Astrocyte (in vitro differentiated cells and primary cell): ENCODE measurements at regions not wholly inside any gene's neighbourhood (a gene's known extent, or its start where the extent isn't known, plus 50 kb on each side); places are given as distances from the start of the nearest gene placed in this dataset.
A peak's percentile ranks its signal among the peaks of the same experiment; 100 is the strongest.
"Not testable (repeated sequence)": the region's sequence is repeated elsewhere in the genome, so short reads cannot be mapped to it uniquely, and the experiment has no call there.

Experiments used
- DNase-seq: peaks from one replicate; pipeline ENCODE4 v3.0.0-alpha.2; 2010; ENCODE audit warnings: low read depth
- FAIRE-seq: peaks from 2 replicates; lab custom pipeline; 2011; peaks lifted over from hg19 to GRCh38; lab: Jason Lieb, UNC
- H2AFZ ChIP-seq: 2 replicates; pipeline ENCODE4 v1.6.0; 2012; ENCODE audit warnings: low read depth, low read length, inconsistent platforms
- H3K27ac ChIP-seq: 2 replicates; pipeline ENCODE4 v1.5.1; 2011; ENCODE audit warnings: low read depth, low read length, inconsistent platforms
- H3K27me3 ChIP-seq: 2 replicates; pipeline ENCODE4 v1.6.0; 2011; ENCODE audit warnings: low read length, inconsistent platforms; ENCODE audit not compliant: insufficient read depth
- H3K36me3 ChIP-seq: 2 replicates; pipeline ENCODE4 v1.5.1; 2011; ENCODE audit warnings: low read length, inconsistent platforms; ENCODE audit not compliant: insufficient read depth
- H3K4me1 ChIP-seq: 2 replicates; pipeline ENCODE4 v1.5.1; 2011; ENCODE audit warnings: low read length, inconsistent platforms; ENCODE audit not compliant: insufficient read depth
- H3K4me2 ChIP-seq: 2 replicates; pipeline ENCODE4 v1.6.0; 2012; ENCODE audit warnings: low read length, inconsistent platforms
- H3K4me3 ChIP-seq: 2 replicates; pipeline ENCODE4 v1.5.1; 2011; ENCODE audit warnings: low read depth, mild to moderate bottlenecking, low read length, inconsistent platforms; ENCODE audit not compliant: insufficient read depth
- H3K79me2 ChIP-seq: 2 replicates; pipeline ENCODE4 v1.6.0; 2012; ENCODE audit warnings: mild to moderate bottlenecking, low read length, inconsistent platforms; ENCODE audit not compliant: insufficient read depth
- H3K9ac ChIP-seq: 2 replicates; pipeline ENCODE4 v1.6.0; 2012; ENCODE audit warnings: mild to moderate bottlenecking, low read length, inconsistent platforms
- H3K9me3 ChIP-seq: 2 replicates; pipeline ENCODE4 v1.5.1; 2012; ENCODE audit warnings: low read depth, mild to moderate bottlenecking, low read length, inconsistent platforms; ENCODE audit not compliant: insufficient read depth
- H4K20me1 ChIP-seq: 2 replicates; pipeline ENCODE4 v1.6.0; 2012; ENCODE audit warnings: low read length, inconsistent platforms; ENCODE audit not compliant: insufficient read depth
- H3K27ac Mint-ChIP-seq: one replicate; pipeline ENCODE4 v1.8.0; 2021; ENCODE audit warnings: mild to moderate bottlenecking, mixed read lengths; ENCODE audit not compliant: unreplicated experiment
- H3K27me3 Mint-ChIP-seq: one replicate; pipeline ENCODE4 v1.8.0; 2021; ENCODE audit warnings: low read depth, mixed read lengths; ENCODE audit not compliant: unreplicated experiment
- H3K36me3 Mint-ChIP-seq: one replicate; pipeline ENCODE4 v1.8.0; 2021; ENCODE audit warnings: low read depth, mixed read lengths; ENCODE audit not compliant: unreplicated experiment
- H3K4me1 Mint-ChIP-seq: one replicate; pipeline ENCODE4 v1.8.0; 2021; ENCODE audit warnings: low read depth, mixed read lengths; ENCODE audit not compliant: unreplicated experiment
- H3K4me3 Mint-ChIP-seq: one replicate; pipeline ENCODE4 v1.8.0; 2021; ENCODE audit warnings: mild to moderate bottlenecking, moderate library complexity, mixed read lengths; ENCODE audit not compliant: unreplicated experiment
- H3K9me3 Mint-ChIP-seq: one replicate; pipeline ENCODE4 v1.8.0; 2021; ENCODE audit warnings: mild to moderate bottlenecking, mixed read lengths; ENCODE audit not compliant: unreplicated experiment
- TF ChIP-seq, protein P1 (sequence below): IDR thresholded peaks from 2 replicates; pipeline ENCODE4 v1.5.1; 2011; ENCODE audit warnings: low read depth, mild to moderate bottlenecking, inconsistent platforms, low read length, moderate library complexity; ENCODE audit not compliant: insufficient read depth

- H2AFZ ChIP-seq, H3K4me1 Mint-ChIP-seq, H3K27ac ChIP-seq, H3K4me2 ChIP-seq, DNase-seq, H3K4me1 ChIP-seq, FAIRE-seq, H3K36me3 Mint-ChIP-seq, H3K27me3 ChIP-seq, H3K4me3 ChIP-seq, H3K9me3 ChIP-seq, H3K27me3 Mint-ChIP-seq, H3K27ac Mint-ChIP-seq, H3K9ac ChIP-seq, H3K9me3 Mint-ChIP-seq, H3K36me3 ChIP-seq, H3K79me2 ChIP-seq, H4K20me1 ChIP-seq, H3K4me3 Mint-ChIP-seq: not testable (repeated sequence)
- TF ChIP-seq, protein P1, sequence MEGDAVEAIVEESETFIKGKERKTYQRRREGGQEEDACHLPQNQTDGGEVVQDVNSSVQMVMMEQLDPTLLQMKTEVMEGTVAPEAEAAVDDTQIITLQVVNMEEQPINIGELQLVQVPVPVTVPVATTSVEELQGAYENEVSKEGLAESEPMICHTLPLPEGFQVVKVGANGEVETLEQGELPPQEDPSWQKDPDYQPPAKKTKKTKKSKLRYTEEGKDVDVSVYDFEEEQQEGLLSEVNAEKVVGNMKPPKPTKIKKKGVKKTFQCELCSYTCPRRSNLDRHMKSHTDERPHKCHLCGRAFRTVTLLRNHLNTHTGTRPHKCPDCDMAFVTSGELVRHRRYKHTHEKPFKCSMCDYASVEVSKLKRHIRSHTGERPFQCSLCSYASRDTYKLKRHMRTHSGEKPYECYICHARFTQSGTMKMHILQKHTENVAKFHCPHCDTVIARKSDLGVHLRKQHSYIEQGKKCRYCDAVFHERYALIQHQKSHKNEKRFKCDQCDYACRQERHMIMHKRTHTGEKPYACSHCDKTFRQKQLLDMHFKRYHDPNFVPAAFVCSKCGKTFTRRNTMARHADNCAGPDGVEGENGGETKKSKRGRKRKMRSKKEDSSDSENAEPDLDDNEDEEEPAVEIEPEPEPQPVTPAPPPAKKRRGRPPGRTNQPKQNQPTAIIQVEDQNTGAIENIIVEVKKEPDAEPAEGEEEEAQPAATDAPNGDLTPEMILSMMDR, result peak; percentile 11
These were observed 129.6 kb downstream of the NBPF8 start for GRCh38 chr1:120544434-120544833.

DNA sequence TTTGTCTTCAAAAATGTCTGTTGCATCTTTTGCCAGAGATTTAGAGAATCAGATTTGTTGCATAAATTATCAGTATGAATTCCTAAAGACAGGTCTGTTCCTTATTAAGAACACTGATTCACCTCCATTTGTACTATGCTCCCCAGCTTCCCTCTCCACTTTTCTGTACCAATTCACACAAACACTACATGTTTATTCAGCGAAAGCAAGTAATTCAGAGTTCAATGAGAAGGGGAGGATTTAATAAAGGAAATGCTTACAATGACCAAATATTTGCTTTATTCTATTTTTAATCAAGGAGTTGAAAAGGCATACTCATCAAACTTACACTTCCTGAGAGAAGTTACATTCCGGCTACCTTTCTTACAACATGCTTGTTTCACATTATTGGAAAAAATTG lies 135.5 kb downstream of the NBPF8 start:
- H3K4me2 ChIP-seq, H2AFZ ChIP-seq, H3K9me3 ChIP-seq, H3K36me3 ChIP-seq, DNase-seq, H3K27me3 ChIP-seq, H3K9me3 Mint-ChIP-seq, H4K20me1 ChIP-seq, H3K36me3 Mint-ChIP-seq, H3K79me2 ChIP-seq, H3K4me3 Mint-ChIP-seq, H3K4me3 ChIP-seq, H3K4me1 ChIP-seq, H3K27ac ChIP-seq, FAIRE-seq, H3K9ac ChIP-seq, H3K27ac Mint-ChIP-seq, H3K4me1 Mint-ChIP-seq, H3K27me3 Mint-ChIP-seq: not testable (repeated sequence)

GRCh38 chr1:120552190-120552589 lies 137.4 kb downstream of the NBPF8 start:
- H3K9me3 ChIP-seq, FAIRE-seq, H3K9me3 Mint-ChIP-seq, H3K4me1 Mint-ChIP-seq, H3K27ac Mint-ChIP-seq, H2AFZ ChIP-seq, H3K4me2 ChIP-seq, H3K36me3 ChIP-seq, DNase-seq, H3K36me3 Mint-ChIP-seq, H3K27me3 Mint-ChIP-seq, H3K4me1 ChIP-seq, H4K20me1 ChIP-seq, H3K4me3 ChIP-seq, H3K27ac ChIP-seq, H3K4me3 Mint-ChIP-seq, H3K9ac ChIP-seq, H3K27me3 ChIP-seq: not testable (repeated sequence)
- peaks cover 13% of the 10 kb centered on the region for H3K79me2 ChIP-seq

GRCh38 chr1:120557605-120558302 lies 142.9 kb downstream of the NBPF8 start:
- H3K27me3 Mint-ChIP-seq, H4K20me1 ChIP-seq, H3K9me3 Mint-ChIP-seq, FAIRE-seq, H3K4me1 Mint-ChIP-seq, H3K4me1 ChIP-seq, DNase-seq, H3K27ac Mint-ChIP-seq, H3K36me3 ChIP-seq, H3K27me3 ChIP-seq, H3K27ac ChIP-seq, H2AFZ ChIP-seq, H3K79me2 ChIP-seq, H3K9me3 ChIP-seq, H3K36me3 Mint-ChIP-seq: not testable (repeated sequence)
- Histone ChIP-seq H3K4me3 (peak overlapping the region; percentile 65), H3K9ac (peak overlapping the region; percentile 66), H3K4me2 (peak overlapping the region; percentile 85)
- peak overlapping the region; percentile 76 for H3K4me3 Mint-ChIP-seq

DNA sequence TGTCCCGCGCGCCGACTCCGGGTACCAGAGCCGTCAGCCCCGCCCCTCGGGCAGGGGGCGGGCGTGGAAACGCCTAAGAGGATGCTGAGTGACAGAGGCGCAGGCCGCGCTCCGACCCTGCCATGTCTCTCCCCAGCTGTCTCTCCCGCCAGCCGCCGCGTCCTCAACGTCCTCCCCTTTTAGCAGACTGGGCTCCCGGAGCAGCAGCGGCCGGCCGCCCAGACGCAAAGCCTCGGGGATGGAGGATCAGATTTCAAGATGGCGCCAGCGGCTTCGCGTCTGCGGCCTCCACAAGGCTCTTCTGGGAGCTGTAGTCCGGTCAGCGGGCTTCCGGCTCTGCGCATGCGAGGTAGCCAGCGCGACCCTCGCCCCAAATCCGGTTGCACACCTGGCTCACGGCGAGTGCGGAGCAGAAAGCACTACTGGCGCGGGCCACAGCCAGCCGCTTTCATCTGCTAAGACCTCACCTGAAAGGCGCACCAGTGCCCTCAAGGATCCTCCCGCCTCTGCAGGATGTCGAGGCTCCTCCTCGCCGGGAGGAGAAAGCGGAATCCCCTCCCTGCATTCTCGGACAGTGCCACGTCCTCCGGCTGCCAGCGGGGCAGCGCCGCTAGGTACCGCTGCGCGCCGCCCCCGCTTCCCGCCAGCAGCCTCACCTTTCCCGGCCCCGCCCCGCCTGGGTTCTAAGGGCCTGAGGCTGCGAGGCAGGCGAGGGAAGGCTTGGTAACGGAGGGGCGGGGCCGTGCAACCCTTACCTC lies 143.6 kb downstream of the NBPF8 start:
- H3K9me3 Mint-ChIP-seq, H3K4me1 ChIP-seq, H3K79me2 ChIP-seq, H3K27ac Mint-ChIP-seq, H3K4me1 Mint-ChIP-seq, H4K20me1 ChIP-seq, H3K27me3 Mint-ChIP-seq, FAIRE-seq, H3K36me3 ChIP-seq, H3K27me3 ChIP-seq, H3K36me3 Mint-ChIP-seq, H3K9me3 ChIP-seq: not testable (repeated sequence)
- Histone ChIP-seq H2AFZ (peak overlapping the region; percentile 73), H3K4me3 (peak overlapping the region; percentile 56), H3K27ac (peak overlapping the region; percentile 56), H3K4me2 (peak overlapping the region; percentile 71), H3K9ac (peak overlapping the region; percentile 81)
- peak; percentile 64 for DNase-seq
- peak overlapping the region; percentile 64 for H3K4me3 Mint-ChIP-seq
